Mammary epithelial cell (primary cell): ENCODE measurements at regions not wholly inside any gene's neighbourhood (a gene's known extent, or its start where the extent isn't known, plus 50 kb on each side); places are given as distances from the start of the nearest gene placed in this dataset.

Experiments used
- CTCF ChIP-seq, 2 donors: IDR thresholded peaks in 1 of 2; conservative IDR thresholded peaks in 1 of 2; 2 replicates each; pipeline ENCODE4 v1.5.1; 2011 to 2012; ENCODE audit warnings: inconsistent platforms in 2 of 2, low read length in 2 of 2, mild to moderate bottlenecking in 2 of 2, control low read depth in 1 of 2, low read depth in 1 of 2; ENCODE audit not compliant: insufficient read depth in 1 of 2; ENCODE audit errors: extremely low read depth in 1 of 2
- EZH2 ChIP-seq: IDR thresholded peaks from 2 replicates; pipeline ENCODE4 v1.6.1; 2012; ENCODE audit warnings: low read length, inconsistent platforms, borderline replicate concordance

- no peak for TF ChIP-seq CTCF (conservative IDR thresholded peaks at IDR 0.05 in 1 of 2, IDR thresholded peaks at IDR 0.05 in 1 of 2; ENCODE audit: extremely low read depth in 1 of 2, insufficient read depth in 1 of 2, low read depth in 1 of 2, low read length in 2 of 2)
- no peak for TF ChIP-seq EZH2
These were observed 132.0 kb upstream of the HDAC4 start for GRCh38 chr2:239532859-239533258.
